Vagina (tissue), 2 donors: ENCODE measurements at regions not wholly inside any gene's neighbourhood (a gene's known extent, or its start where the extent isn't known, plus 50 kb on each side); places are given as distances from the start of the nearest gene placed in this dataset.

ENCODE experiments used
- POLR2A ChIP-seq, 2 donors: fragments of 450-650 bp; IDR thresholded peaks; one replicate each; pipeline ENCODE4 v1.6.1; 2017; ENCODE audit warnings: antibody characterized with exemption in 2 of 2, mild to moderate bottlenecking in 2 of 2, moderate library complexity in 2 of 2
- TF ChIP-seq, protein P1 (sequence below), 3 experiments: fragments of 450-650 bp in 2 of 3; fragments of 200-600 bp in 1 of 3; sonication (generic) in 1 of 3; IDR thresholded peaks; one replicate each; pipeline ENCODE4 v1.5.1; 2017 to 2019; ENCODE audit warnings: antibody characterized with exemption in 3 of 3, mild to moderate bottlenecking in 2 of 3, moderate library complexity in 2 of 3

GRCh38 chr4:67124716-67125115, 420.6 kb downstream of the CENPC start:
- TF ChIP-seq, protein P1, sequence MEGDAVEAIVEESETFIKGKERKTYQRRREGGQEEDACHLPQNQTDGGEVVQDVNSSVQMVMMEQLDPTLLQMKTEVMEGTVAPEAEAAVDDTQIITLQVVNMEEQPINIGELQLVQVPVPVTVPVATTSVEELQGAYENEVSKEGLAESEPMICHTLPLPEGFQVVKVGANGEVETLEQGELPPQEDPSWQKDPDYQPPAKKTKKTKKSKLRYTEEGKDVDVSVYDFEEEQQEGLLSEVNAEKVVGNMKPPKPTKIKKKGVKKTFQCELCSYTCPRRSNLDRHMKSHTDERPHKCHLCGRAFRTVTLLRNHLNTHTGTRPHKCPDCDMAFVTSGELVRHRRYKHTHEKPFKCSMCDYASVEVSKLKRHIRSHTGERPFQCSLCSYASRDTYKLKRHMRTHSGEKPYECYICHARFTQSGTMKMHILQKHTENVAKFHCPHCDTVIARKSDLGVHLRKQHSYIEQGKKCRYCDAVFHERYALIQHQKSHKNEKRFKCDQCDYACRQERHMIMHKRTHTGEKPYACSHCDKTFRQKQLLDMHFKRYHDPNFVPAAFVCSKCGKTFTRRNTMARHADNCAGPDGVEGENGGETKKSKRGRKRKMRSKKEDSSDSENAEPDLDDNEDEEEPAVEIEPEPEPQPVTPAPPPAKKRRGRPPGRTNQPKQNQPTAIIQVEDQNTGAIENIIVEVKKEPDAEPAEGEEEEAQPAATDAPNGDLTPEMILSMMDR (IDR thresholded peaks at IDR 0.05): no peak
- TF ChIP-seq POLR2A (IDR thresholded peaks at IDR 0.05): no peak
